ENCODE measurements at regions not wholly inside any gene's neighbourhood (a gene's known extent, or its start where the extent isn't known, plus 50 kb on each side); places are given as distances from the start of the nearest gene placed in this dataset.

DNA sequence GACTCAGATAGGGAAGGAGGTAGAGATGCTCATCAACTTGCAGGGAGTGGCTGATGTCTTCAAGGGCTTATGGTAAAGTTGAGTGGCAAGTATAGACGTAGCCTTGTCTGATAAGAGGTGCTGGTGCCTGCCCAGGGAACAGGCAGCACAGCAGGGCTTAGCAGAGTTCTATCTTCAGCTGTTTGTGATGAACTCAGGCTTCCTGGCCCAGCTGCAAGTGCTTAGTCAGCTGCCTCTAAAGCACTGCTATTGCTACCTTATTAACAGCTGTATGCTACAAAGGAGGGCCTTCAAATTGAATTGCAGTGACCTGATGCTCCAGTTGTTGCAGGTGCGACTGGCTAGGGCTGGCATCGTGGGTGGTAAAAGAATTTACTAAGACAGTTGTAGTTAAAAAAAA, 82.1 kb downstream of the TSN start:
- H3K36me3 Mint-ChIP-seq = no peaks in the 10 kb centered on the region
- no peak overlapping the region for H3K27ac ChIP-seq (ENCODE audit: low read depth in 1 of 2, low read length in 2 of 2)
- peaks cover 0 to 3% (median 0%) of the 10 kb centered on the region in 7 donors for H3K9me3 Mint-ChIP-seq
- no peaks in the 10 kb centered on the region for H3K4me1 ChIP-seq (ENCODE audit: control insufficient read depth in 1 of 2, insufficient read depth in 2 of 2, low read length in 2 of 2)
- no peaks in the 10 kb centered on the region for H3K4me1 Mint-ChIP-seq
- no peak overlapping the region for H3K4me3 Mint-ChIP-seq
- TF ChIP-seq, protein P1, sequence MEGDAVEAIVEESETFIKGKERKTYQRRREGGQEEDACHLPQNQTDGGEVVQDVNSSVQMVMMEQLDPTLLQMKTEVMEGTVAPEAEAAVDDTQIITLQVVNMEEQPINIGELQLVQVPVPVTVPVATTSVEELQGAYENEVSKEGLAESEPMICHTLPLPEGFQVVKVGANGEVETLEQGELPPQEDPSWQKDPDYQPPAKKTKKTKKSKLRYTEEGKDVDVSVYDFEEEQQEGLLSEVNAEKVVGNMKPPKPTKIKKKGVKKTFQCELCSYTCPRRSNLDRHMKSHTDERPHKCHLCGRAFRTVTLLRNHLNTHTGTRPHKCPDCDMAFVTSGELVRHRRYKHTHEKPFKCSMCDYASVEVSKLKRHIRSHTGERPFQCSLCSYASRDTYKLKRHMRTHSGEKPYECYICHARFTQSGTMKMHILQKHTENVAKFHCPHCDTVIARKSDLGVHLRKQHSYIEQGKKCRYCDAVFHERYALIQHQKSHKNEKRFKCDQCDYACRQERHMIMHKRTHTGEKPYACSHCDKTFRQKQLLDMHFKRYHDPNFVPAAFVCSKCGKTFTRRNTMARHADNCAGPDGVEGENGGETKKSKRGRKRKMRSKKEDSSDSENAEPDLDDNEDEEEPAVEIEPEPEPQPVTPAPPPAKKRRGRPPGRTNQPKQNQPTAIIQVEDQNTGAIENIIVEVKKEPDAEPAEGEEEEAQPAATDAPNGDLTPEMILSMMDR (IDR thresholded peaks at IDR 0.05) = no peak
- no peaks in the 10 kb centered on the region for H4K20me1 ChIP-seq (ENCODE audit: insufficient read depth, low read length)
- no peaks in the 10 kb centered on the region for H3K79me2 ChIP-seq (ENCODE audit: insufficient read depth, low read length)
- H3K27ac Mint-ChIP-seq = peak overlapping the region in 1 of 7 donors; percentile 46
- H3K4me3 ChIP-seq (replicated peaks in 1 of 3; ENCODE audit: low read depth in 2 of 3, low read length in 3 of 3) = no peak overlapping the region
- no peak overlapping the region for H3K9ac ChIP-seq (ENCODE audit: insufficient read depth, low read length, poor library complexity, severe bottlenecking)
- no peak overlapping the region for H2AFZ ChIP-seq (ENCODE audit: insufficient read depth, low read depth, low read length, poor library complexity, severe bottlenecking)
- H3K27me3 ChIP-seq (ENCODE audit: control insufficient read depth in 2 of 2, insufficient read depth in 2 of 2, low read length in 2 of 2) = no peaks in the 10 kb centered on the region
- no peak overlapping the region for H3K4me2 ChIP-seq (replicated peaks; ENCODE audit: extremely low read depth, low read length, poor library complexity, severe bottlenecking)
- H3K9me3 ChIP-seq (replicated peaks in 1 of 2; ENCODE audit: control insufficient read depth in 1 of 2, insufficient read depth in 1 of 2, low read length in 2 of 2) = no peaks in the 10 kb centered on the region
- DNase-seq = no peak
- peaks cover 0 to 10% (median 6%) of the 10 kb centered on the region in 3 donors for H3K27me3 Mint-ChIP-seq (ENCODE audit: low read depth in 3 of 3)
- intact Hi-C loops (cut with micrococcal nuclease) = no loop called here
- H3K36me3 ChIP-seq (replicated peaks in 1 of 2; ENCODE audit: control insufficient read depth in 1 of 2, insufficient read depth in 2 of 2, low read length in 2 of 2) = no peaks in the 10 kb centered on the region
- 89% methylated on average over 3 of the region's 3 CpGs for WGBS (ENCODE audit: insufficient coverage)

GRCh38 chr2:121838551-121838950, 83.1 kb downstream of the TSN start:
- no peak overlapping the region for H3K4me3 ChIP-seq (replicated peaks in 1 of 3; ENCODE audit: low read depth in 2 of 3, low read length in 3 of 3)

More at GRCh38 chr2:121838551-121838950, 83.1 kb downstream of the TSN start:
- Histone ChIP-seq H3K27me3 (ENCODE audit: control insufficient read depth in 2 of 2, insufficient read depth in 2 of 2, low read length in 2 of 2) (no peaks in the 10 kb centered on the region), H3K79me2 (ENCODE audit: insufficient read depth, low read length) (no peaks in the 10 kb centered on the region), H3K27ac (ENCODE audit: low read depth in 1 of 2, low read length in 2 of 2) (no peak overlapping the region), H3K9me3 (replicated peaks in 1 of 2; ENCODE audit: control insufficient read depth in 1 of 2, insufficient read depth in 1 of 2, low read length in 2 of 2) (no peaks in the 10 kb centered on the region), H3K4me2 (replicated peaks; ENCODE audit: extremely low read depth, low read length, poor library complexity, severe bottlenecking) (no peak overlapping the region), H2AFZ (ENCODE audit: insufficient read depth, low read depth, low read length, poor library complexity, severe bottlenecking) (no peak overlapping the region), H3K9ac (ENCODE audit: insufficient read depth, low read length, poor library complexity, severe bottlenecking) (no peak overlapping the region), H3K36me3 (replicated peaks in 1 of 2; ENCODE audit: control insufficient read depth in 1 of 2, insufficient read depth in 2 of 2, low read length in 2 of 2) (no peaks in the 10 kb centered on the region), H3K4me1 (ENCODE audit: control insufficient read depth in 1 of 2, insufficient read depth in 2 of 2, low read length in 2 of 2) (no peaks in the 10 kb centered on the region), H4K20me1 (ENCODE audit: insufficient read depth, low read length) (no peaks in the 10 kb centered on the region)
- Mint-ChIP-seq H3K4me3 (no peak overlapping the region), H3K9me3 (peaks cover 0 to 3% (median 0%) of the 10 kb centered on the region in 7 donors), H3K27ac (no peak overlapping the region), H3K4me1 (no peaks in the 10 kb centered on the region), H3K36me3 (no peaks in the 10 kb centered on the region), H3K27me3 (ENCODE audit: low read depth in 3 of 3) (peaks cover 0 to 10% (median 8%) of the 10 kb centered on the region in 3 donors)
- DNase-seq = no peak
- intact Hi-C loops (cut with micrococcal nuclease) = no loop called here
- no CpG with 5 or more reads among the region's 2 CpGs for WGBS (ENCODE audit: insufficient coverage)
- TF ChIP-seq, protein P1 (IDR thresholded peaks at IDR 0.05) = no peak
